K562 (cell line): ENCODE measurements at regions not wholly inside any gene's neighbourhood (a gene's known extent, or its start where the extent isn't known, plus 50 kb on each side); places are given as distances from the start of the nearest gene placed in this dataset.

Source experiments
- ADNP ChIP-seq: fragments of 200-800 bp; sonication (Bioruptor generic); IDR thresholded peaks from 2 replicates; pipeline ENCODE4 v1.6.1; 2016; ENCODE audit warnings: missing genetic modification characterization, missing compliant biosample characterization
- BRD9 ChIP-seq: fragments of 450-650 bp; IDR thresholded peaks from 2 replicates; pipeline ENCODE4 v1.6.1; 2018; ENCODE audit warnings: low read depth; ENCODE audit not compliant: partially characterized antibody
- CREM ChIP-seq: IDR thresholded peaks from 2 replicates; pipeline ENCODE4 v1.6.1; 2014; ENCODE audit warnings: antibody characterized with exemption, low read depth
- CTCF ChIP-seq, 3 experiments: IDR thresholded peaks in 2 of 3; conservative IDR thresholded peaks in 1 of 3; 2 replicates each; pipeline ENCODE4 v1.5.1; 2011 to 2012; ENCODE audit warnings: low read length in 3 of 3, mild to moderate bottlenecking in 3 of 3, control low read depth in 2 of 3, improper control_type of control experiment in 1 of 3, inconsistent platforms in 1 of 3, low read depth in 1 of 3, mixed read lengths in 1 of 3, moderate library complexity in 1 of 3; ENCODE audit not compliant: insufficient read depth in 2 of 3
- EHMT2 ChIP-seq: fragments of 450-650 bp; IDR thresholded peaks from 2 replicates; pipeline ENCODE4 v1.6.1; 2018; ENCODE audit warnings: antibody characterized with exemption
- HNRNPUL1 ChIP-seq: fragments of 200-400 bp; formaldehyde crosslinking; IDR thresholded peaks from 2 replicates; pipeline ENCODE4 v1.6.1; 2017; ENCODE audit warnings: low read length
- JUND ChIP-seq, 2 experiments: IDR thresholded peaks; 2 replicates in 1 of 2; 3 replicates in 1 of 2; pipeline ENCODE4 v1.6.1; 2011; ENCODE audit warnings: borderline replicate concordance in 2 of 2, low read depth in 2 of 2, low read length in 2 of 2, improper control_type of control experiment in 1 of 2, missing biosample characterization in 1 of 2, missing genetic modification characterization in 1 of 2, missing genetic modification reagents in 1 of 2
- MEF2D ChIP-seq: conservative IDR thresholded peaks from 2 replicates; pipeline ENCODE4 v1.6.1; 2016; ENCODE audit warnings: low read depth, missing genetic modification characterization, missing compliant biosample characterization
- NFRKB ChIP-seq: fragments of 450-650 bp; IDR thresholded peaks from 2 replicates; pipeline ENCODE4 v1.6.1; 2016; ENCODE audit warnings: low read depth
- RAD51 ChIP-seq: fragments of 450-650 bp; IDR thresholded peaks from 2 replicates; pipeline ENCODE4 v1.7.1; 2016; ENCODE audit warnings: low read depth, mild to moderate bottlenecking, borderline replicate concordance
- TCF3 ChIP-seq: sonication (generic); formaldehyde crosslinking; IDR thresholded peaks from 2 replicates; pipeline ENCODE4 v1.4.0; 2020; ENCODE audit warnings: mild to moderate bottlenecking, missing genetic modification reagents
- ZNF311 ChIP-seq: fragments of 250-450 bp; sonication (Bioruptor Pico); IDR thresholded peaks from 2 replicates; pipeline ENCODE4 v1.4.0; 2020; ENCODE audit warnings: mild to moderate bottlenecking, moderate library complexity
- TF ChIP-seq, protein P1 (sequence below): IDR thresholded peaks from 2 replicates; pipeline ENCODE4 v1.6.1; 2014; ENCODE audit warnings: antibody characterized with exemption

GRCh38 chr7:106731187-106731586 lies 70.2 kb upstream of the CCDC71L start:
- no peak for TF ChIP-seq TCF3
- no peak for TF ChIP-seq NFRKB
- TF ChIP-seq CTCF (IDR thresholded peaks at IDR 0.05 in 2 of 3, conservative IDR thresholded peaks at IDR 0.05 in 1 of 3; ENCODE audit: insufficient read depth in 2 of 3, low read depth in 1 of 3, low read length in 3 of 3), result no peak
- TF ChIP-seq BRD9, result no peak
- TF ChIP-seq MEF2D (tag), result no peak
- no peak for TF ChIP-seq EHMT2
- no peak for TF ChIP-seq CREM
- TF ChIP-seq HNRNPUL1, result no peak
- no peak for TF ChIP-seq JUND (IDR thresholded peaks at IDR 0.05; ENCODE audit: borderline replicate concordance, low read depth, low read length)
- no peak for TF ChIP-seq JUND (tag; IDR thresholded peaks at IDR 0.05; ENCODE audit: borderline replicate concordance, low read depth, low read length)
- TF ChIP-seq ZNF311 (CRISPR knock-in tag), result no peak
- TF ChIP-seq ADNP (tag), result no peak
- TF ChIP-seq RAD51, result no peak
- TF ChIP-seq, protein P1, sequence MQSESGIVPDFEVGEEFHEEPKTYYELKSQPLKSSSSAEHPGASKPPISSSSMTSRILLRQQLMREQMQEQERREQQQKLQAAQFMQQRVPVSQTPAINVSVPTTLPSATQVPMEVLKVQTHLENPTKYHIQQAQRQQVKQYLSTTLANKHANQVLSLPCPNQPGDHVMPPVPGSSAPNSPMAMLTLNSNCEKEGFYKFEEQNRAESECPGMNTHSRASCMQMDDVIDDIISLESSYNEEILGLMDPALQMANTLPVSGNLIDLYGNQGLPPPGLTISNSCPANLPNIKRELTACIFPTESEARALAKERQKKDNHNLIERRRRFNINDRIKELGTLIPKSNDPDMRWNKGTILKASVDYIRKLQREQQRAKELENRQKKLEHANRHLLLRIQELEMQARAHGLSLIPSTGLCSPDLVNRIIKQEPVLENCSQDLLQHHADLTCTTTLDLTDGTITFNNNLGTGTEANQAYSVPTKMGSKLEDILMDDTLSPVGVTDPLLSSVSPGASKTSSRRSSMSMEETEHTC, result no peak
